SK-N-SH (cell line): ENCODE measurements at regions not wholly inside any gene's neighbourhood (a gene's known extent, or its start where the extent isn't known, plus 50 kb on each side); places are given as distances from the start of the nearest gene placed in this dataset.

Source experiments
- CTCF ChIP-seq: fragments of 200-600 bp; sonication (generic); IDR thresholded peaks from 2 replicates; pipeline ENCODE4 v1.6.1; 2017; ENCODE audit warnings: antibody characterized with exemption, mild to moderate bottlenecking, moderate library complexity
- POLR2AphosphoS5 ChIP-seq: IDR thresholded peaks from 2 replicates; pipeline ENCODE4 v1.6.1; 2012; ENCODE audit warnings: low read depth, low read length
- SIN3A ChIP-seq: IDR thresholded peaks from 2 replicates; pipeline ENCODE4 v1.6.1; 2012; ENCODE audit warnings: low read depth, mild to moderate bottlenecking, low read length, moderate library complexity, borderline replicate concordance
- TEAD4 ChIP-seq: IDR thresholded peaks from 2 replicates; pipeline ENCODE4 v1.4.0; 2012; ENCODE audit warnings: mild to moderate bottlenecking, borderline replicate concordance; ENCODE audit not compliant: insufficient read depth
- USF2 ChIP-seq: fragments of 150-350 bp; IDR thresholded peaks from 2 replicates; pipeline ENCODE4 v1.6.1; 2017; ENCODE audit warnings: antibody characterized with exemption, low read length, low read depth, borderline replicate concordance

GRCh38 chr2:145815933-145816332 lies 1296.0 kb upstream of the ZEB2 start:
- TF ChIP-seq POLR2AphosphoS5 (no peak), SIN3A (no peak), USF2 (no peak), CTCF (no peak), TEAD4 (no peak)
